ENCODE measurements at regions not wholly inside any gene's neighbourhood (a gene's known extent, or its start where the extent isn't known, plus 50 kb on each side); places are given as distances from the start of the nearest gene placed in this dataset.

DNA sequence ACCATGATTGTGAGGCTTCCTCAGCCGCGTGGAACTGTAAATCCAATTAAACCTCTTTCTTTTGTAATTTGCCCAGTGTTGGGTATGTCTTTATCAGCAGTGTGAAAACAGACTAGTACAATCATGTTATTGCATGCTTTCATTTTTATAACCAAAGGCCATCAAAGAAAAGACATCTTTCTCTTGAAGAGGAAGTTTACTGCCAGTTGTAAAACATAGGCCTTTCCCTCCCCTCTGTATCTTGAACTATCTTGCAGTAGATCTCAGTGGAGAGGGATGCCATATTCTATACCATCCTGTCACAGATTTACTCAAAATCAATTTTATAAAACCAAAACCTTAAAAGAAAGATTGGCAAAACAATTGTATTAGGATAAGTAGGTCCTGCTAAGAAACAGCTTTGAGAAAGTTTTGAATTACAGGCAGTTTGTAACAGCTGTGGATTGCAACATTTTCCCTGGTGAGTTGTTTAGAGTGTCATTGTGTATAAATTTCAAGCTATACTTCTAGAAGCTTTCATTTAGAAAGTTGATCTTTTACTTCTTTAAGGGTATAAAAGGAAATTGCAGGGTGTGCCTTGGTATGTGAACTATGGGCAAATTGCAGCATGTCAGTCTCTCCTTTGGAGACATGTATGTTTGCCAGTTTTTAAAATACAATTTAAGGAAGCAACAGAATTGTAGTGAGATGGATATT is 128.0 kb downstream of the ATP23 start:
- TF ChIP-seq SUZ12 (IDR thresholded peaks at IDR 0.05; ENCODE audit: extremely low read depth, insufficient read depth, insufficient read length) (no peak), ZNF274 (IDR thresholded peaks at IDR 0.05; ENCODE audit: low read depth, low read length) (no peak), YY1 (IDR thresholded peaks at IDR 0.05; ENCODE audit: insufficient read depth, insufficient read length) (no peak)
- no peaks in the 10 kb centered on the region for H3K27me3 ChIP-seq (ENCODE audit: insufficient read depth, insufficient read length)
- no peak overlapping the region for H3K9ac ChIP-seq (ENCODE audit: insufficient read length, low read depth)
- no peaks in the 10 kb centered on the region for H3K36me3 ChIP-seq (ENCODE audit: insufficient read depth, insufficient read length, low read length)
- no peak for DNase-seq (ENCODE audit: low read depth, low spot score)
- no peaks in the 10 kb centered on the region for H3K9me3 ChIP-seq (ENCODE audit: insufficient read depth, low read length)
- H3K4me3 ChIP-seq (ENCODE audit: insufficient read length, low read depth) = no peak overlapping the region
- H3K4me1 ChIP-seq (ENCODE audit: insufficient read depth, insufficient read length) = no peaks in the 10 kb centered on the region

- Histone ChIP-seq H3K36me3 (ENCODE audit: insufficient read depth, insufficient read length, low read length) (no peaks in the 10 kb centered on the region), H3K9ac (ENCODE audit: insufficient read length, low read depth) (no peak overlapping the region), H3K4me1 (ENCODE audit: insufficient read depth, insufficient read length) (no peaks in the 10 kb centered on the region), H3K27me3 (ENCODE audit: insufficient read depth, insufficient read length) (no peaks in the 10 kb centered on the region), H3K4me3 (ENCODE audit: insufficient read length, low read depth) (no peak overlapping the region), H3K9me3 (ENCODE audit: insufficient read depth, low read length) (no peaks in the 10 kb centered on the region)
- no peak for DNase-seq (ENCODE audit: low read depth, low spot score)
- TF ChIP-seq ZNF274 (IDR thresholded peaks at IDR 0.05; ENCODE audit: low read depth, low read length) (no peak), YY1 (IDR thresholded peaks at IDR 0.05; ENCODE audit: insufficient read depth, insufficient read length) (no peak), SUZ12 (IDR thresholded peaks at IDR 0.05; ENCODE audit: extremely low read depth, insufficient read depth, insufficient read length) (no peak)
Observed at GRCh38 chr12:58071994-58072393, 130.6 kb downstream of the ATP23 start.

GRCh38 chr12:58074259-58074658 is 132.9 kb downstream of the ATP23 start:
- no peaks in the 10 kb centered on the region for H3K36me3 ChIP-seq (ENCODE audit: insufficient read depth, insufficient read length, low read length)
- H3K9ac ChIP-seq (ENCODE audit: insufficient read length, low read depth) = no peak overlapping the region
- H3K9me3 ChIP-seq (ENCODE audit: insufficient read depth, low read length) = no peaks in the 10 kb centered on the region
- H3K4me3 ChIP-seq (ENCODE audit: insufficient read length, low read depth) = no peak overlapping the region
- H3K4me1 ChIP-seq (ENCODE audit: insufficient read depth, insufficient read length) = no peaks in the 10 kb centered on the region
- TF ChIP-seq SUZ12 (IDR thresholded peaks at IDR 0.05; ENCODE audit: extremely low read depth, insufficient read depth, insufficient read length) (no peak), ZNF274 (IDR thresholded peaks at IDR 0.05; ENCODE audit: low read depth, low read length) (no peak), YY1 (IDR thresholded peaks at IDR 0.05; ENCODE audit: insufficient read depth, insufficient read length) (no peak)
- no peak for DNase-seq (ENCODE audit: low read depth, low spot score)
- H3K27me3 ChIP-seq (ENCODE audit: insufficient read depth, insufficient read length) = no peaks in the 10 kb centered on the region

- Histone ChIP-seq H3K4me3 (ENCODE audit: insufficient read length, low read depth) (no peak overlapping the region), H3K9me3 (ENCODE audit: insufficient read depth, low read length) (no peaks in the 10 kb centered on the region), H3K9ac (ENCODE audit: insufficient read length, low read depth) (no peak overlapping the region), H3K36me3 (ENCODE audit: insufficient read depth, insufficient read length, low read length) (no peaks in the 10 kb centered on the region), H3K27me3 (ENCODE audit: insufficient read depth, insufficient read length) (no peaks in the 10 kb centered on the region), H3K4me1 (ENCODE audit: insufficient read depth, insufficient read length) (no peaks in the 10 kb centered on the region)
- TF ChIP-seq ZNF274 (IDR thresholded peaks at IDR 0.05; ENCODE audit: low read depth, low read length) = no peak
- no peak for TF ChIP-seq YY1 (IDR thresholded peaks at IDR 0.05; ENCODE audit: insufficient read depth, insufficient read length)
- no peak for TF ChIP-seq SUZ12 (IDR thresholded peaks at IDR 0.05; ENCODE audit: extremely low read depth, insufficient read depth, insufficient read length)
- DNase-seq (ENCODE audit: low read depth, low spot score) = no peak
Observed at GRCh38 chr12:58079806-58080205, 138.4 kb downstream of the ATP23 start.

DNA sequence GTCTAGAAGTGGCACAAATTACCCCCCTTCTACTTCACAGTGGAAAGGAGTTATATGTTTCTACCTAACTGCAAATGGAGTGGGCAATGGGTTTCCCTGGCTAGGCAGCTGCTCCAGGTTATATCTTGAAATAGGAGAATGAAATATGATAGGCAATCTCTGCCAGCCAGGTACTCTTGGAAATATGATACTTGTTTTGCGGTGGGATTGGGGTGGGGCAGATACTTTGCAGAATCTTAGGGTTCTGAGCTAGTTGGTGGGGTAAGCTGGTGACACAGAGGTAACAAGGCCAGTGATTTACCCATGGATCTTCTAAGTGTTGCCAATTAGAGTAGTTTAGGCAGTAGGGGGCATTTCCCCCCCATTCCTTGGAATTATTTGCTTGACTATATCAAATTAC is 140.1 kb downstream of the ATP23 start:
- Histone ChIP-seq H3K9me3 (ENCODE audit: insufficient read depth, low read length) (no peaks in the 10 kb centered on the region), H3K4me3 (ENCODE audit: insufficient read length, low read depth) (no peak overlapping the region), H3K9ac (ENCODE audit: insufficient read length, low read depth) (no peak overlapping the region), H3K4me1 (ENCODE audit: insufficient read depth, insufficient read length) (no peaks in the 10 kb centered on the region), H3K27me3 (ENCODE audit: insufficient read depth, insufficient read length) (no peaks in the 10 kb centered on the region), H3K36me3 (ENCODE audit: insufficient read depth, insufficient read length, low read length) (no peaks in the 10 kb centered on the region)
- TF ChIP-seq SUZ12 (IDR thresholded peaks at IDR 0.05; ENCODE audit: extremely low read depth, insufficient read depth, insufficient read length) (no peak), YY1 (IDR thresholded peaks at IDR 0.05; ENCODE audit: insufficient read depth, insufficient read length) (no peak), ZNF274 (IDR thresholded peaks at IDR 0.05; ENCODE audit: low read depth, low read length) (no peak)
- no peak for DNase-seq (ENCODE audit: low read depth, low spot score)

DNA sequence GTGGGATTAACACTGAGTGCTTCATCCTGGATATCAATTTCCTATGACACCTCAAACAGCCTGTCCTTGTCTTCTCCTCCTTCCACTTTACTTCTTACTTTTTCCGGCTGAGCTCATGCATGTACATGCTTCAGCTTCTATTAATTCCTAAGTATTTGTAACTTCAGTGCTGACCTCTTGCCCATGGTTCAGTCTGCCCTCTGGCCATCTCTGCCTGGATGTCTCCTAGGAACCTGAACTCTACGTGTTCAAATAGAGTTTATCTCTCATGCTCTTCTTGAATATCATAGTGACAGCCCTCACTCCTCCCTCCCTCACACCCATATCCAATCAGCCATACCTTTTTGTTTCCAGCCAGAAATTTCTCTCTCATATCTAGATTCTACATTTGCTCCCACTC is 141.6 kb downstream of the ATP23 start:
- no peaks in the 10 kb centered on the region for H3K9me3 ChIP-seq (ENCODE audit: insufficient read depth, low read length)
- no peak for DNase-seq (ENCODE audit: low read depth, low spot score)
- H3K27me3 ChIP-seq (ENCODE audit: insufficient read depth, insufficient read length) = no peaks in the 10 kb centered on the region
- TF ChIP-seq YY1 (IDR thresholded peaks at IDR 0.05; ENCODE audit: insufficient read depth, insufficient read length) = no peak
- no peak for TF ChIP-seq SUZ12 (IDR thresholded peaks at IDR 0.05; ENCODE audit: extremely low read depth, insufficient read depth, insufficient read length)
- no peak for TF ChIP-seq ZNF274 (IDR thresholded peaks at IDR 0.05; ENCODE audit: low read depth, low read length)
- H3K9ac ChIP-seq (ENCODE audit: insufficient read length, low read depth) = no peak overlapping the region
- no peaks in the 10 kb centered on the region for H3K36me3 ChIP-seq (ENCODE audit: insufficient read depth, insufficient read length, low read length)
- H3K4me3 ChIP-seq (ENCODE audit: insufficient read length, low read depth) = no peak overlapping the region
- no peaks in the 10 kb centered on the region for H3K4me1 ChIP-seq (ENCODE audit: insufficient read depth, insufficient read length)

- Histone ChIP-seq H3K4me1 (ENCODE audit: insufficient read depth, insufficient read length) (no peaks in the 10 kb centered on the region), H3K4me3 (ENCODE audit: insufficient read length, low read depth) (no peak overlapping the region), H3K36me3 (ENCODE audit: insufficient read depth, insufficient read length, low read length) (no peaks in the 10 kb centered on the region), H3K9ac (ENCODE audit: insufficient read length, low read depth) (no peak overlapping the region), H3K9me3 (ENCODE audit: insufficient read depth, low read length) (no peaks in the 10 kb centered on the region), H3K27me3 (ENCODE audit: insufficient read depth, insufficient read length) (no peaks in the 10 kb centered on the region)
- DNase-seq (ENCODE audit: low read depth, low spot score) = no peak
- TF ChIP-seq YY1 (IDR thresholded peaks at IDR 0.05; ENCODE audit: insufficient read depth, insufficient read length) (no peak), ZNF274 (IDR thresholded peaks at IDR 0.05; ENCODE audit: low read depth, low read length) (no peak), SUZ12 (IDR thresholded peaks at IDR 0.05; ENCODE audit: extremely low read depth, insufficient read depth, insufficient read length) (no peak)
Observed at GRCh38 chr12:58086006-58086405, 144.6 kb downstream of the ATP23 start.
